ENCODE measurements at regions not wholly inside any gene's neighbourhood (a gene's known extent, or its start where the extent isn't known, plus 50 kb on each side); places are given as distances from the start of the nearest gene placed in this dataset.
"Not testable (repeated sequence)": the region's sequence is repeated elsewhere in the genome, so short reads cannot be mapped to it uniquely, and the experiment has no call there.

GRCh38 chr18:14935210-14935609 is 187.2 kb downstream of the ANKRD30B start:
- no peaks in the 10 kb centered on the region for H3K9me3 ChIP-seq (ENCODE audit: control insufficient read depth, low read length)
- no peak overlapping the region for H3K4me3 ChIP-seq (ENCODE audit: low read length)
- H3K27me3 ChIP-seq (replicated peaks; ENCODE audit: control insufficient read depth, insufficient read depth, low read length), result peaks cover 7% of the 10 kb centered on the region
- H3K36me3 ChIP-seq (ENCODE audit: control insufficient read depth, insufficient read depth, low read length, severe bottlenecking), result no peaks in the 10 kb centered on the region
- no peaks in the 10 kb centered on the region for H3K4me1 ChIP-seq (ENCODE audit: control insufficient read depth, insufficient read depth, low read length)
- no peak for DNase-seq (ENCODE audit: low read depth)
- no peak overlapping the region for H3K9ac ChIP-seq (ENCODE audit: low read length)

GRCh38 chr18:14936313-14936712 is 188.3 kb downstream of the ANKRD30B start:
- DNase-seq (ENCODE audit: low read depth), result no peak
- H3K4me1 ChIP-seq (ENCODE audit: control insufficient read depth, insufficient read depth, low read length), result no peaks in the 10 kb centered on the region
- no peaks in the 10 kb centered on the region for H3K36me3 ChIP-seq (ENCODE audit: control insufficient read depth, insufficient read depth, low read length, severe bottlenecking)
- H3K9me3 ChIP-seq (ENCODE audit: control insufficient read depth, low read length), result no peaks in the 10 kb centered on the region
- H3K4me3 ChIP-seq (ENCODE audit: low read length), result no peak overlapping the region
- no peak overlapping the region for H3K9ac ChIP-seq (ENCODE audit: low read length)
- H3K27me3 ChIP-seq (replicated peaks; ENCODE audit: control insufficient read depth, insufficient read depth, low read length), result peaks cover 7% of the 10 kb centered on the region

- H3K4me3 ChIP-seq (ENCODE audit: low read length), result no peak overlapping the region
- DNase-seq (ENCODE audit: low read depth), result no peak
- H3K27me3 ChIP-seq (replicated peaks; ENCODE audit: control insufficient read depth, insufficient read depth, low read length), result peaks cover 7% of the 10 kb centered on the region
- no peaks in the 10 kb centered on the region for H3K9me3 ChIP-seq (ENCODE audit: control insufficient read depth, low read length)
- H3K9ac ChIP-seq (ENCODE audit: low read length), result no peak overlapping the region
- no peaks in the 10 kb centered on the region for H3K4me1 ChIP-seq (ENCODE audit: control insufficient read depth, insufficient read depth, low read length)
- H3K36me3 ChIP-seq (ENCODE audit: control insufficient read depth, insufficient read depth, low read length, severe bottlenecking), result no peaks in the 10 kb centered on the region
Observed at GRCh38 chr18:14937271-14937670, 189.3 kb downstream of the ANKRD30B start.

- peaks cover 7% of the 10 kb centered on the region for H3K27me3 ChIP-seq (replicated peaks; ENCODE audit: control insufficient read depth, insufficient read depth, low read length)
- no peaks in the 10 kb centered on the region for H3K4me1 ChIP-seq (ENCODE audit: control insufficient read depth, insufficient read depth, low read length)
- H3K9ac ChIP-seq (ENCODE audit: low read length), result no peak overlapping the region
- H3K4me3 ChIP-seq (ENCODE audit: low read length), result no peak overlapping the region
- H3K36me3 ChIP-seq (ENCODE audit: control insufficient read depth, insufficient read depth, low read length, severe bottlenecking), result no peaks in the 10 kb centered on the region
- no peaks in the 10 kb centered on the region for H3K9me3 ChIP-seq (ENCODE audit: control insufficient read depth, low read length)
- DNase-seq (ENCODE audit: low read depth), result no peak
Observed at GRCh38 chr18:14939141-14939540, 191.2 kb downstream of the ANKRD30B start.

- H3K27me3 ChIP-seq (replicated peaks; ENCODE audit: control insufficient read depth, insufficient read depth, low read length); H3K9ac ChIP-seq (ENCODE audit: low read length); H3K36me3 ChIP-seq (ENCODE audit: control insufficient read depth, insufficient read depth, low read length, severe bottlenecking); H3K4me3 ChIP-seq (ENCODE audit: low read length); H3K9me3 ChIP-seq (ENCODE audit: control insufficient read depth, low read length); DNase-seq (ENCODE audit: low read depth); H3K4me1 ChIP-seq (ENCODE audit: control insufficient read depth, insufficient read depth, low read length): not testable (repeated sequence)
Observed at GRCh38 chr18:14940106-14940505, 192.1 kb downstream of the ANKRD30B start.

GRCh38 chr18:14940735-14941134 is 192.8 kb downstream of the ANKRD30B start:
- Histone ChIP-seq H3K4me3 (ENCODE audit: low read length) (no peak overlapping the region), H3K9ac (ENCODE audit: low read length) (no peak overlapping the region), H3K27me3 (replicated peaks; ENCODE audit: control insufficient read depth, insufficient read depth, low read length) (peaks cover 7% of the 10 kb centered on the region), H3K4me1 (ENCODE audit: control insufficient read depth, insufficient read depth, low read length) (no peaks in the 10 kb centered on the region), H3K9me3 (ENCODE audit: control insufficient read depth, low read length) (no peaks in the 10 kb centered on the region), H3K36me3 (ENCODE audit: control insufficient read depth, insufficient read depth, low read length, severe bottlenecking) (no peaks in the 10 kb centered on the region)
- no peak for DNase-seq (ENCODE audit: low read depth)

- Histone ChIP-seq H3K4me3 (ENCODE audit: low read length) (no peak overlapping the region), H3K36me3 (ENCODE audit: control insufficient read depth, insufficient read depth, low read length, severe bottlenecking) (no peaks in the 10 kb centered on the region), H3K4me1 (ENCODE audit: control insufficient read depth, insufficient read depth, low read length) (no peaks in the 10 kb centered on the region), H3K9me3 (ENCODE audit: control insufficient read depth, low read length) (no peaks in the 10 kb centered on the region), H3K9ac (ENCODE audit: low read length) (no peak overlapping the region), H3K27me3 (replicated peaks; ENCODE audit: control insufficient read depth, insufficient read depth, low read length) (peaks cover 7% of the 10 kb centered on the region)
- no peak for DNase-seq (ENCODE audit: low read depth)
Observed at GRCh38 chr18:14941256-14941655, 193.3 kb downstream of the ANKRD30B start.

GRCh38 chr18:14941792-14942191 is 193.8 kb downstream of the ANKRD30B start:
- Histone ChIP-seq H3K9me3 (ENCODE audit: control insufficient read depth, low read length) (no peaks in the 10 kb centered on the region), H3K36me3 (ENCODE audit: control insufficient read depth, insufficient read depth, low read length, severe bottlenecking) (no peaks in the 10 kb centered on the region), H3K9ac (ENCODE audit: low read length) (no peak overlapping the region), H3K4me1 (ENCODE audit: control insufficient read depth, insufficient read depth, low read length) (no peaks in the 10 kb centered on the region), H3K27me3 (replicated peaks; ENCODE audit: control insufficient read depth, insufficient read depth, low read length) (peaks cover 2% of the 10 kb centered on the region), H3K4me3 (ENCODE audit: low read length) (no peak overlapping the region)
- no peak for DNase-seq (ENCODE audit: low read depth)

- Histone ChIP-seq H3K36me3 (ENCODE audit: control insufficient read depth, insufficient read depth, low read length, severe bottlenecking) (no peaks in the 10 kb centered on the region), H3K9ac (ENCODE audit: low read length) (no peak overlapping the region), H3K4me1 (ENCODE audit: control insufficient read depth, insufficient read depth, low read length) (no peaks in the 10 kb centered on the region), H3K27me3 (replicated peaks; ENCODE audit: control insufficient read depth, insufficient read depth, low read length) (no peaks in the 10 kb centered on the region), H3K9me3 (ENCODE audit: control insufficient read depth, low read length) (no peaks in the 10 kb centered on the region), H3K4me3 (ENCODE audit: low read length) (no peak overlapping the region)
- no peak for DNase-seq (ENCODE audit: low read depth)
Observed at GRCh38 chr18:14942275-14942674, 194.3 kb downstream of the ANKRD30B start.

GRCh38 chr18:14943486-14943885 is 195.5 kb downstream of the ANKRD30B start:
- Histone ChIP-seq H3K4me1 (ENCODE audit: control insufficient read depth, insufficient read depth, low read length) (no peaks in the 10 kb centered on the region), H3K9ac (ENCODE audit: low read length) (no peak overlapping the region), H3K4me3 (ENCODE audit: low read length) (no peak overlapping the region), H3K9me3 (ENCODE audit: control insufficient read depth, low read length) (no peaks in the 10 kb centered on the region), H3K27me3 (replicated peaks; ENCODE audit: control insufficient read depth, insufficient read depth, low read length) (no peaks in the 10 kb centered on the region), H3K36me3 (ENCODE audit: control insufficient read depth, insufficient read depth, low read length, severe bottlenecking) (no peaks in the 10 kb centered on the region)
- no peak for DNase-seq (ENCODE audit: low read depth)

GRCh38 chr18:14943967-14944636 is 196.1 kb downstream of the ANKRD30B start:
- Histone ChIP-seq H3K36me3 (ENCODE audit: control insufficient read depth, insufficient read depth, low read length, severe bottlenecking) (no peaks in the 10 kb centered on the region), H3K9me3 (ENCODE audit: control insufficient read depth, low read length) (no peaks in the 10 kb centered on the region), H3K27me3 (replicated peaks; ENCODE audit: control insufficient read depth, insufficient read depth, low read length) (no peaks in the 10 kb centered on the region), H3K4me3 (ENCODE audit: low read length) (no peak overlapping the region), H3K9ac (ENCODE audit: low read length) (no peak overlapping the region), H3K4me1 (ENCODE audit: control insufficient read depth, insufficient read depth, low read length) (no peaks in the 10 kb centered on the region)
- no peak for DNase-seq (ENCODE audit: low read depth)

GRCh38 chr18:14944838-14945237 is 196.9 kb downstream of the ANKRD30B start:
- Histone ChIP-seq H3K4me1 (ENCODE audit: control insufficient read depth, insufficient read depth, low read length) (no peaks in the 10 kb centered on the region), H3K27me3 (replicated peaks; ENCODE audit: control insufficient read depth, insufficient read depth, low read length) (no peaks in the 10 kb centered on the region), H3K9ac (ENCODE audit: low read length) (no peak overlapping the region), H3K4me3 (ENCODE audit: low read length) (no peak overlapping the region), H3K36me3 (ENCODE audit: control insufficient read depth, insufficient read depth, low read length, severe bottlenecking) (no peaks in the 10 kb centered on the region), H3K9me3 (ENCODE audit: control insufficient read depth, low read length) (no peaks in the 10 kb centered on the region)
- no peak for DNase-seq (ENCODE audit: low read depth)
